Calu3 (cell line): ENCODE measurements at regions not wholly inside any gene's neighbourhood (a gene's known extent, or its start where the extent isn't known, plus 50 kb on each side); places are given as distances from the start of the nearest gene placed in this dataset.

Experiments used
- BruUV-seq: library from RNA; stranded (reverse); fragments of 400-500 nt; replicated peaks from 2 replicates; lab custom pipeline; 2021; lab: Mats Ljungman, UMichigan
- CTCF ChIA-PET: fragments of 300-600 bp; sonication (Branson Sonifier 250); formaldehyde crosslinking; loops from one replicate; lab custom pipeline; 2022; ENCODE audit warnings: antibody characterized with exemption; lab: Charles Lee
- DNase-seq: peaks from one replicate; pipeline ENCODE4 v3.0.0; 2022
- H3K27ac Mint-ChIP-seq: one replicate; pipeline ENCODE4 v1.8.0; 2022; ENCODE audit warnings: mixed read lengths; ENCODE audit not compliant: unreplicated experiment
- H3K27me3 Mint-ChIP-seq: one replicate; pipeline ENCODE4 v1.8.0; 2022; ENCODE audit warnings: mixed read lengths; ENCODE audit not compliant: unreplicated experiment
- H3K36me3 Mint-ChIP-seq: one replicate; pipeline ENCODE4 v1.8.0; 2022; ENCODE audit warnings: mild to moderate bottlenecking, moderate library complexity, mixed read lengths; ENCODE audit not compliant: insufficient read depth, unreplicated experiment
- H3K4me1 Mint-ChIP-seq: one replicate; pipeline ENCODE4 v1.8.0; 2022; ENCODE audit warnings: mild to moderate bottlenecking, low read depth, mixed read lengths; ENCODE audit not compliant: unreplicated experiment
- H3K4me3 Mint-ChIP-seq: one replicate; pipeline ENCODE4 v1.8.0; 2022; ENCODE audit warnings: mild to moderate bottlenecking, low read depth, moderate library complexity, mixed read lengths; ENCODE audit not compliant: unreplicated experiment
- H3K9me3 Mint-ChIP-seq: one replicate; pipeline ENCODE4 v1.8.0; 2022; ENCODE audit warnings: low read depth, mixed read lengths; ENCODE audit not compliant: unreplicated experiment
- intact Hi-C: fragments of 100-400 bp; cut with micrococcal nuclease; formaldehyde crosslinking; loops from one replicate; pipeline ENCODE4 v1.10.0; 2022; ENCODE audit not compliant: unreplicated experiment
- TF ChIP-seq, protein P1 (sequence below): fragments of 200-600 bp; IDR thresholded peaks from one replicate; pipeline ENCODE4 v1.8.0; 2022; ENCODE audit warnings: antibody characterized with exemption; ENCODE audit not compliant: unreplicated experiment

DNA sequence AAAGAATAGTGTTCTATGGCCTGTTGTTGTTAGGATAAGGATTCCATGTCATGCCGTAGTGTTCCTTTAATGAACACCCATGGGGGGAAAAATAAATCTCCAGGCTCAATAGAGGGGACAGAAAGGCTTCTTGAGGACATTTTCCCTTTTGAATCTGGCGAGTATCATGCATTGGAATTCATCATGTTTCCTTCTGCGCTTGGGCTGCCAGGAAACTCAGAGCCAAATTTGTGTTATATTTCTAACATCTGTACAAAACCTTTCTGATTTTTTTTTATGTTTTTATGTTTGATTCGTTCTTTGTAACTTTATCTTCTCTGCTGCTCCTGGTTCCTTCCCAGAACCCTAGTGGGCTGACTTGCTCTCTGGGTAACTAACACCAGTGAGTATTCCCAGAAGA, 1163.3 kb downstream of the VRK1 start:
- intact Hi-C loops, result no loop called here
- DNase-seq, result no peak
- Mint-ChIP-seq H3K27me3 (no peaks in the 10 kb centered on the region), H3K4me3 (no peak overlapping the region), H3K9me3 (peaks cover 23% of the 10 kb centered on the region), H3K27ac (no peak overlapping the region), H3K36me3 (no peaks in the 10 kb centered on the region), H3K4me1 (no peaks in the 10 kb centered on the region)
- TF ChIP-seq, protein P1, sequence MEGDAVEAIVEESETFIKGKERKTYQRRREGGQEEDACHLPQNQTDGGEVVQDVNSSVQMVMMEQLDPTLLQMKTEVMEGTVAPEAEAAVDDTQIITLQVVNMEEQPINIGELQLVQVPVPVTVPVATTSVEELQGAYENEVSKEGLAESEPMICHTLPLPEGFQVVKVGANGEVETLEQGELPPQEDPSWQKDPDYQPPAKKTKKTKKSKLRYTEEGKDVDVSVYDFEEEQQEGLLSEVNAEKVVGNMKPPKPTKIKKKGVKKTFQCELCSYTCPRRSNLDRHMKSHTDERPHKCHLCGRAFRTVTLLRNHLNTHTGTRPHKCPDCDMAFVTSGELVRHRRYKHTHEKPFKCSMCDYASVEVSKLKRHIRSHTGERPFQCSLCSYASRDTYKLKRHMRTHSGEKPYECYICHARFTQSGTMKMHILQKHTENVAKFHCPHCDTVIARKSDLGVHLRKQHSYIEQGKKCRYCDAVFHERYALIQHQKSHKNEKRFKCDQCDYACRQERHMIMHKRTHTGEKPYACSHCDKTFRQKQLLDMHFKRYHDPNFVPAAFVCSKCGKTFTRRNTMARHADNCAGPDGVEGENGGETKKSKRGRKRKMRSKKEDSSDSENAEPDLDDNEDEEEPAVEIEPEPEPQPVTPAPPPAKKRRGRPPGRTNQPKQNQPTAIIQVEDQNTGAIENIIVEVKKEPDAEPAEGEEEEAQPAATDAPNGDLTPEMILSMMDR, result no peak
- CTCF ChIA-PET, result no interaction called here
- no TSS peak for BruUV-seq

DNA sequence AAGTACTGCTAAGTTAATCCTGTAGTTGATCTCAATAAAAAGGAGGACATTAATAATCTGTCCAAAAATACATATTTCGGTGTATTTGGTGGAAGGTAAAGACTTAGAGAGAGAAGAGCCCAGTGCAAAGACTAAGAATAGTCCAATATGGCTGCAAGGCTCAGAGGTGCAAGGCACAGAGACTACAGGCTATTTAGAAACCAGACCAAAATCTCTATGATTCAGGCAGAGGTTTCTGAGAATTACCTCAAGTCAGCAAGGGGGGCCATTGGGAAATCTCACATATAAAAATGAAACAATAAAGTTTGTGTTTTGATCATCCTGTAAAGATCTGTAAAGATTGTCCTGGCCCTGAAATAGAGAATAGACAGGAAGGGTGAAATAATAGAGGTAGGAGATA, 1173.0 kb downstream of the VRK1 start:
- Mint-ChIP-seq H3K27me3 (no peaks in the 10 kb centered on the region), H3K27ac (no peak overlapping the region), H3K36me3 (no peaks in the 10 kb centered on the region), H3K9me3 (peaks cover 18% of the 10 kb centered on the region), H3K4me1 (no peaks in the 10 kb centered on the region), H3K4me3 (no peak overlapping the region)
- TF ChIP-seq, protein P1, result no peak
- intact Hi-C loops, result no loop called here
- BruUV-seq, result no TSS peak
- CTCF ChIA-PET, result no interaction called here
- no peak for DNase-seq

DNA sequence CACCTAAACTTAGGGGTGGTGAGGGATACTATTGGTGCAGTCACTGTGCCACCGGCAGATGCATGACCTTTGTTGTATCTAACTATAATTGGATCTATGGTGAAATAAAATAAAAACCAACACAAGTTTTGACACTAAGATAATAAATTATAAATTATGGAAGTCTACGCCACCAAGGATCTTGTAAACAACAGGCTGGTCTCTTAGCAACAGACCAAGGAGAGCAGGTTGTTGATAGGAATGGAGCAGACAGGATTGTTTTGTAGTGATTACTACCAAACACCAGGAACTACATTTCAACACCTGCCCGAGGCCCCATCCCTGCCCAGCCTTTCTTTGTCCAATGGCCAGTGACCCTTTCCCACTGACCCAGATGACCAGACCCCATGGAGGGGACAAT, 1178.0 kb downstream of the VRK1 start:
- intact Hi-C loops, result loop anchor here (5.0 kb wide), 1 partner anchor 1292 kb away; no protein-coding TSS in a partner anchor
- Mint-ChIP-seq H3K4me1 (no peaks in the 10 kb centered on the region), H3K27me3 (no peaks in the 10 kb centered on the region), H3K36me3 (no peaks in the 10 kb centered on the region), H3K9me3 (peaks cover 12% of the 10 kb centered on the region), H3K4me3 (no peak overlapping the region), H3K27ac (no peak overlapping the region)
- DNase-seq, result no peak
- CTCF ChIA-PET, result no interaction called here
- TF ChIP-seq, protein P1, result no peak
- no TSS peak for BruUV-seq

GRCh38 chr14:97975962-97976361, 1178.8 kb downstream of the VRK1 start:
- intact Hi-C loops, result loop anchor here (5.0 kb wide), 1 partner anchor 1291 kb away; no protein-coding TSS in a partner anchor
- CTCF ChIA-PET, result no interaction called here

More at GRCh38 chr14:97975962-97976361, 1178.8 kb downstream of the VRK1 start:
- no peak for DNase-seq
- Mint-ChIP-seq H3K36me3 (no peaks in the 10 kb centered on the region), H3K4me3 (no peak overlapping the region), H3K27me3 (no peaks in the 10 kb centered on the region), H3K4me1 (no peaks in the 10 kb centered on the region), H3K9me3 (peaks cover 8% of the 10 kb centered on the region), H3K27ac (no peak overlapping the region)
- no TSS peak for BruUV-seq
- TF ChIP-seq, protein P1, result no peak
